Activated B cell treated with CpG ODN at 0.5 μM for 24 hours (primary cell): ENCODE measurements at regions not wholly inside any gene's neighbourhood (a gene's known extent, or its start where the extent isn't known, plus 50 kb on each side); places are given as distances from the start of the nearest gene placed in this dataset.

Experiments
- ATAC-seq: fragments of 200-7000 bp; cut with Tn5 transposase; one replicate; pipeline ENCODE4 v1.10.0; 2021; ENCODE audit warnings: low read depth, mild to moderate bottlenecking, moderate library complexity
- CTCF ChIA-PET: fragments of 350-600 bp; sonication (Branson Sonifier 250); formaldehyde crosslinking; loops from one replicate; lab custom pipeline; 2021; ENCODE audit warnings: antibody characterized with exemption; lab: Charles Lee
- POLR2A ChIA-PET: fragments of 350-600 bp; sonication (Branson Sonifier 250); formaldehyde crosslinking; loops from one replicate; lab custom pipeline; 2021; ENCODE audit warnings: antibody characterized with exemption; lab: Charles Lee
- DNase-seq: peaks from one replicate; pipeline ENCODE4 v3.0.0; 2022
- H3K27ac Mint-ChIP-seq: one replicate; pipeline ENCODE4 v1.8.0; 2020; ENCODE audit warnings: mixed read lengths
- H3K27me3 Mint-ChIP-seq: one replicate; pipeline ENCODE4 v1.8.0; 2021; ENCODE audit warnings: mixed read lengths
- H3K36me3 Mint-ChIP-seq: one replicate; pipeline ENCODE4 v1.8.0; 2021; ENCODE audit warnings: low read depth, mixed read lengths
- H3K4me1 Mint-ChIP-seq: one replicate; pipeline ENCODE4 v1.8.0; 2021; ENCODE audit warnings: mixed read lengths
- H3K4me3 Mint-ChIP-seq: one replicate; pipeline ENCODE4 v1.8.0; 2020; ENCODE audit warnings: mild to moderate bottlenecking, mixed read lengths
- H3K9me3 Mint-ChIP-seq: one replicate; pipeline ENCODE4 v1.8.0; 2020; ENCODE audit warnings: mixed read lengths
- intact Hi-C: fragments of 100-400 bp; cut with micrococcal nuclease; formaldehyde crosslinking; loops from one replicate; pipeline ENCODE4 v1.15.1; 2024
- TF ChIP-seq, protein P1 (sequence below): fragments of 200-600 bp; IDR thresholded peaks from one replicate; pipeline ENCODE4 v1.8.0; 2022; ENCODE audit warnings: antibody characterized with exemption, mild to moderate bottlenecking

- ChIA-PET POLR2A (no interaction called here), CTCF (no interaction called here)
- ATAC-seq (no peak), DNase-seq (no peak)
- Mint-ChIP-seq H3K27me3 (no peaks in the 10 kb centered on the region), H3K4me1 (no peaks in the 10 kb centered on the region), H3K4me3 (no peak overlapping the region), H3K36me3 (no peaks in the 10 kb centered on the region), H3K27ac (no peak overlapping the region), H3K9me3 (no peaks in the 10 kb centered on the region)
- TF ChIP-seq, protein P1, sequence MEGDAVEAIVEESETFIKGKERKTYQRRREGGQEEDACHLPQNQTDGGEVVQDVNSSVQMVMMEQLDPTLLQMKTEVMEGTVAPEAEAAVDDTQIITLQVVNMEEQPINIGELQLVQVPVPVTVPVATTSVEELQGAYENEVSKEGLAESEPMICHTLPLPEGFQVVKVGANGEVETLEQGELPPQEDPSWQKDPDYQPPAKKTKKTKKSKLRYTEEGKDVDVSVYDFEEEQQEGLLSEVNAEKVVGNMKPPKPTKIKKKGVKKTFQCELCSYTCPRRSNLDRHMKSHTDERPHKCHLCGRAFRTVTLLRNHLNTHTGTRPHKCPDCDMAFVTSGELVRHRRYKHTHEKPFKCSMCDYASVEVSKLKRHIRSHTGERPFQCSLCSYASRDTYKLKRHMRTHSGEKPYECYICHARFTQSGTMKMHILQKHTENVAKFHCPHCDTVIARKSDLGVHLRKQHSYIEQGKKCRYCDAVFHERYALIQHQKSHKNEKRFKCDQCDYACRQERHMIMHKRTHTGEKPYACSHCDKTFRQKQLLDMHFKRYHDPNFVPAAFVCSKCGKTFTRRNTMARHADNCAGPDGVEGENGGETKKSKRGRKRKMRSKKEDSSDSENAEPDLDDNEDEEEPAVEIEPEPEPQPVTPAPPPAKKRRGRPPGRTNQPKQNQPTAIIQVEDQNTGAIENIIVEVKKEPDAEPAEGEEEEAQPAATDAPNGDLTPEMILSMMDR: no peak
- intact Hi-C loops: no loop called here
Measured at GRCh38 chr1:102732927-102733326, 375.4 kb downstream of the COL11A1 start.

DNA sequence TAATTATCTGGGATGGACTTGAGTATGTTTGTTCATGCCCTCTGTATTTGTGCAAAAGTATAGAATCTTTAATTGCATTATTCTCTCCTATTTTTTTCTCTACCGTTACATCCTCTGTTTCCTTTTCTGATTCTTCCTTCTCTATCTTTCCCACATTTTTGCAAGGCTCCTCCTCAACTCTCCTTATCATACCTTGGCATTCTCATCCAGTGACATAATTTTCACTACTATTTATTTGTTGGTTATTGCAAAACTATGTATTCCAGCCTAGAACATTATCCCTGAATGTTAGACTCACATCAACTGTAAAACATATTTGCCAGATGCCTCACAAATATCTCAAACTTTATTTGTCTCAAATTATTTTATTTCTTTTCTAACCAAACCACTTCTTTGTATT is 381.9 kb downstream of the COL11A1 start:
- CTCF ChIA-PET: no interaction called here
- H3K9me3 Mint-ChIP-seq: no peaks in the 10 kb centered on the region
- H3K4me3 Mint-ChIP-seq: no peak overlapping the region
- DNase-seq: no peak
- H3K36me3 Mint-ChIP-seq: no peaks in the 10 kb centered on the region
- intact Hi-C loops: no loop called here
- H3K4me1 Mint-ChIP-seq: no peaks in the 10 kb centered on the region
- no peak overlapping the region for H3K27ac Mint-ChIP-seq
- no peak for ATAC-seq
- POLR2A ChIA-PET: no interaction called here
- H3K27me3 Mint-ChIP-seq: no peaks in the 10 kb centered on the region
- TF ChIP-seq, protein P1: no peak

- ChIA-PET CTCF (no interaction called here), POLR2A (no interaction called here)
- Mint-ChIP-seq H3K27me3 (no peaks in the 10 kb centered on the region), H3K27ac (no peak overlapping the region), H3K4me1 (no peaks in the 10 kb centered on the region), H3K36me3 (no peaks in the 10 kb centered on the region), H3K9me3 (no peaks in the 10 kb centered on the region), H3K4me3 (no peak overlapping the region)
- no peak for DNase-seq
- TF ChIP-seq, protein P1: no peak
- intact Hi-C loops: no loop called here
- no peak for ATAC-seq
Measured at GRCh38 chr1:102724741-102725140, 383.6 kb downstream of the COL11A1 start.

- Mint-ChIP-seq H3K36me3 (no peaks in the 10 kb centered on the region), H3K27me3 (no peaks in the 10 kb centered on the region), H3K4me3 (no peak overlapping the region), H3K9me3 (no peaks in the 10 kb centered on the region), H3K27ac (no peak overlapping the region), H3K4me1 (no peaks in the 10 kb centered on the region)
- ATAC-seq (no peak), DNase-seq (no peak)
- CTCF ChIA-PET: no interaction called here
- intact Hi-C loops: no loop called here
- POLR2A ChIA-PET: no interaction called here
- TF ChIP-seq, protein P1: no peak
Measured at GRCh38 chr1:102715150-102715549, 393.2 kb downstream of the COL11A1 start.

DNA sequence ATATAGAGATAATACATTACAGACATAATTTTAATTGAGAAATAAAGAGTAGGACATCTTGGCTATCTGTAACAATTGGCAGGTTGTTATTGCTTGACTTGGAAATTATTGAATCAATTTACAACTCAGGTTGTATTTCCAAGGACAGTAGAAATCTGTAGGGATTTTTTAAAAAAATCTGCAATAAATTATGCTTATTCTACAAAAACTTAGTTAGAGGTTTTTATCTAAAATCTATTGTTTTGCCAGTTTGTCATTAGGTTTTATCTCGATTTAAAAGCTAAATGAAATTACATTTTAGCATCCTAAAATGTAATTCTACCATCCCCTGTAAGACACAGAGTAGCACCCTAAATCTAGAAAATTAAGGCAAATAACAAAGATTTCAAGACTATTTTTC is 408.8 kb downstream of the COL11A1 start:
- ATAC-seq (no peak), DNase-seq (no peak)
- H3K36me3 Mint-ChIP-seq: no peaks in the 10 kb centered on the region
- ChIA-PET POLR2A (no interaction called here), CTCF (no interaction called here)
- TF ChIP-seq, protein P1: no peak
- no peaks in the 10 kb centered on the region for H3K4me1 Mint-ChIP-seq
- no peak overlapping the region for H3K27ac Mint-ChIP-seq
- peaks cover 2% of the 10 kb centered on the region for H3K9me3 Mint-ChIP-seq
- H3K4me3 Mint-ChIP-seq: no peak overlapping the region
- intact Hi-C loops: no loop called here
- no peaks in the 10 kb centered on the region for H3K27me3 Mint-ChIP-seq
